Hematopoietic multipotent progenitor cell (in vitro differentiated cells): ENCODE measurements at regions not wholly inside any gene's neighbourhood (a gene's known extent, or its start where the extent isn't known, plus 50 kb on each side); places are given as distances from the start of the nearest gene placed in this dataset.
"Not testable (repeated sequence)": the region's sequence is repeated elsewhere in the genome, so short reads cannot be mapped to it uniquely, and the experiment has no call there.

Source experiments
- DNase-seq, 3 donors: peaks; one replicate each; pipeline ENCODE4 v3.0.0-alpha.2; 2011 to 2015; ENCODE audit warnings: low read depth in 2 of 3, low spot score in 2 of 3

- DNase-seq, result no peak
Measured at GRCh38 chr17:70503449-70503848, 334.1 kb downstream of the KCNJ2 start.

- no peak for DNase-seq
Measured at GRCh38 chr17:70510288-70510687, 341.0 kb downstream of the KCNJ2 start.

GRCh38 chr17:70517816-70518215 lies 348.5 kb downstream of the KCNJ2 start:
- DNase-seq, result no peak

GRCh38 chr17:70519300-70519699 lies 350.0 kb downstream of the KCNJ2 start:
- DNase-seq, result no peak

DNA sequence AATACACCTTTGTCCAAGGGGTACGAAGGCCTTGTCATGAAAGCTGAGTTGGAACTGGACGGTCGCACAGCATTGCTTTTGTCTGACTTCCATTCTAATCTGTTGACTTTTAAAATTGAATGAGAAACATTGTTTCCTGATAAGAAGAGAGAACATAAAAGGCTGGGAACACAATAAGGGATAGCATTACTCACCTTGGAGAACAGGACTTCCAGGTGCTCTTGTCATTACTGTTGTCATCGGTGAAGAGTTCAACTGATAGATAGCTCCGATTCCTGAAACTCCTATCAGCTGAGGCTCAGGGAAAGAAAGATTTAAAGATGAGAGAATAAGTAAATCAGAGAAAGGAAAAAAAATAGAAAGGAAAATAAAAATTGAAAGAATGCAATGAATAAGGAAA lies 351.1 kb downstream of the KCNJ2 start:
- DNase-seq, result no peak

- DNase-seq, result no peak
Measured at GRCh38 chr17:70520956-70521355, 351.6 kb downstream of the KCNJ2 start.

GRCh38 chr17:70521821-70522256 lies 352.5 kb downstream of the KCNJ2 start:
- DNase-seq, result peak in 1 of 3 donors; percentile 13

- DNase-seq, result no peak
Measured at GRCh38 chr17:70523426-70523825, 354.1 kb downstream of the KCNJ2 start.

DNA sequence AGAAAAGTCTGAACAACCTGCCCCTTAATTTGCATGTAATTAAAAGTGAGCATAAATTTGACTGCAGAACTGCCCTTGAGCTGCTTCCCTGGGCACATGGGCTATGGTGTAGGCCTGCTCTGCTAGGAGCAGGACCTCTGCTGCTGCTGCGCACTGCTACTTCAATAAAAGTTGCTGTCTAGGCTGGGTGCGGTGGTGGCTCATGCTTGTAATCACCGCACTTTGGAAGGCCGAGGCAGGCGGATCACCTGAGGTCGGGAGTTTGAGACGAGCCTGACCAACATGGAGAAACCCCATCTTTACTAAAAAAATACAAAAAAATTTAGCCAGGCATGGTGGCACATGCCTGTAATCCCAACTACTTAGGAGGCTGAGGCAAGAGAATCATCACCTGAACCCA lies 355.7 kb downstream of the KCNJ2 start:
- not testable (repeated sequence) for DNase-seq

DNA sequence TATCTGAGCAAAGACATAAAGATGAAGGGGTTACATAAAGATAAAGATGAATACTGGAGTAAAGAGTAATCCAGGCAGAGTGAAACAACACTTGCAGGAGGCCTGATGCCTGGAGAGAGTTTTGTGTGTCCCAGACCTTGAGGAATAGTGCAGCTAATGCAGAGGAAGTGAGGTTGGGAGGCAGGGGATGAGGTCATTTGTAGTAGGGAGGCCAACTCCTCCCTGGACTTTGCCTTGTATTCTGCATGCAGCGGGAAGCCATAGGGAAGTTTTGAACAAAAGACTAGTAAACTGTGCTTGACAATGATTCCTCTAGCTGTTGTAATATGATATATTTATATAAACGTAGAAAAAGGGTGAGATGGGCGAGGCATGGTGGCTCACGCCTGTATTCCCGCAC lies 356.6 kb downstream of the KCNJ2 start:
- DNase-seq, result no peak

DNA sequence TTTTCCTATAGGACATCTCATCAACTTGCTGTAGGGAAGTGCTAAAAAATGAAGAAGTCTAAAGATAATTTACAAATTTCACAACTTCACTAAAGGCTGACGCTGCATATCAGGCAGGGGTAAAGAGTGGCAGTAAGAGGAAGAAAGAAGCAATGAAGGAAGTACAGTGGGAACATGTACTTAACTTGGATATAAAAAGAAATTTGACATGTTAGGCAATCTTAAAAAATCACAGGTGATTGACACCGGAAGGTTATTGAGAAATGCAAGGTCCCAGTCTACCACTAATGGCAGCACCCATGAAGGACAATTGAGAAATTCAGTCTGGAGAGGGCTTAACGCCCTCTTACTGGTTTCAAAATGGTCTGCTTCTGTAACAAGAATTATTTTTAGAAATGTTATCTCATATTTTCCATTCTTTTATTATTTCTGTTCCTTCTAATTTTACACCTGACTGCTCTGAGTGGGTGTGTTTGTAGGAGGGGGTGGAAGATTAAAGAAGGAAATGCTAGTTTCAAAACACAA lies 358.1 kb downstream of the KCNJ2 start:
- peak in 1 of 3 donors; percentile 37 for DNase-seq

DNA sequence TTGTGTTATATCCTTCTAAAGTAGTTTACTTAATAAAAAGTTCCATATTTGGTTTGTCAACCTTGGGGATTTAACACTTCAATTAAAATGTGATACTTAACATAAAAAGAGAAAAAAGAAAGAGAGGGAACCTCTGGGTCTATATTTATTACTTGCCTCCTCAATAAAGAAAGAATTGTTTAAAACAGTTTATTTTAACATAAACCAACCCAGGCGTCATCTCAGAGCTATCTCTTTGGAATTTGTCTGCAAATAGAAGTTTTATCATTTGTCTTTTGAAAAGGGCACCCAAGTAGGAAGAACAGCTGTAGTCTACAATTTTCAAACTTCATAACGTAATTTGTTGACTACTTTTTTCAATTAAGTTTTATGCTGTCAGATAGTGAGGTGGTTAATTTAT lies 364.1 kb downstream of the KCNJ2 start:
- no peak for DNase-seq

- no peak for DNase-seq
Measured at GRCh38 chr17:70535986-70536385, 366.7 kb downstream of the KCNJ2 start.

DNA sequence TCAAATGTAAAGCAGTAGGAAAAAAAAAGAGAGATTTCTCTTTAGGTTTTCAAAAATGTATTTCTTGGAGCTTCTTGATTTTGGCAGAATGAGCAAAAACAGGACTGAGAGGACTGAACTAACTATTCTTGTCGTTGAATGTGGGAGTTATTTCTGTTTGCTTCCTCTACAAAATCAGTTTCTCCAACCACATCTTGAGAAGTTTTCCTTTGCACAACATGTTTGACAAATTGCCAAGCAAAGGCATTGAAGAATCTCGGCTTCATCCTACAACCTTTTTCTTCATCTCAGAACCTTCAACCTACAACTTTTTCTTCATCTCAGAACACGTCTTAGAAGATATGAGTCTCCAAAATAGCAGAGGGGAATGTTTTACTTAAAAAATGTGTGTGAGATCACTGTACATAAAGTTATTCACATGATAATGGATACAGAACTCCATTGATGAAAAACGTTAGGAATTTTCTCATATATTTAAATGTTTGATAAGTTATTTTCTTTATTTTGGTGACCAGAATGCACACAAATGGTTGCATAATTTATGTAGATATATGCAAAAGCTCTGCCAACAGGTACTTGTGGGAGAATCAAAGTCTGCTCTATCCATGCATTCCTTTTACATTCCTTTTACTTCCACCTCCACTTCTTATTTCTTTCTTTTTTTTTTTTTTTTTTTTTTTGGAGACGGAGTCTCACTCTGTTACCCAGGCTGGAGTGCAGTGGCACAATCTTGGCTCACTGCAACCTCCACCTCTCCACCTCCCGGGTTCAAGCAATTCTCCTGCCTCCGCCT lies 370.0 kb downstream of the KCNJ2 start:
- DNase-seq, result no peak

GRCh38 chr17:70542876-70543275 lies 373.5 kb downstream of the KCNJ2 start:
- no peak for DNase-seq

- peak in 1 of 3 donors; percentile 71 for DNase-seq
Measured at GRCh38 chr17:70544317-70544716, 375.0 kb downstream of the KCNJ2 start.

DNA sequence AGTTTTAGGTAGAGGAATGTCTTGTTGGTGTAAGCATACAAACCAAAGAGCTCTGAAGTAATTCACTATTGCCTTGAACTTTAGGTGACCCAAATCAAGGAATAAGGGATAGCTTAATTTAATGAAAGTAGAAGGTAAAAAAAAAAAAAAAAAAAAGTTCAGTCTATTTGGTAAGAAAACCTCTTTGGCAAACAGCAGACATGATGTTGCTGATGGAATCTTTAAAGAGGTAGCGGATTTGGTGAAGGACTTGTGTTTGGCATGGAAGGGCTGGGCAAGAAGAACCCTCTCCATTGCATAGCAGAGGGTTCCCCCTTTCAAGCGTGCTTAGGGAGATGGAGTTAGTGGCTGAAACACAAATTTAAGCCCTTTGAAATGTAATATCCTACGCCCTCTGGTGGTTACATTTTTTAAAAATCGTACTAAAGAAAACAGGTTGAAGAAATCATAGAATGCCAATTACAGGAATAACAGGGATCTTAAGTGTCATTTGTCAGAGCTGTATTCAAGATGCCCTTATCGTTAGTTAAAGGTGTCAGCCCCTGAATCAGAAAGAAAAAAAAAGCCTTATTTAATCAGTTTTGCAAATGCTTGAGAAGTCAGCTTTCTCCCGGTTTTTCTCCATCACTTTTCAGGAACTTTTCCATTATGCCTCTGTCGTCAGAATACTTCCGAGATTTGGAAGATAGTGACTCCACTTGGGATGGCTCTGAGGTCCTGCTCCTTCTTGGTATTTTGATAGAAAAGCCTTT lies 383.1 kb downstream of the KCNJ2 start:
- DNase-seq, result peak in 2 of 3 donors; percentile 42 to 76

DNA sequence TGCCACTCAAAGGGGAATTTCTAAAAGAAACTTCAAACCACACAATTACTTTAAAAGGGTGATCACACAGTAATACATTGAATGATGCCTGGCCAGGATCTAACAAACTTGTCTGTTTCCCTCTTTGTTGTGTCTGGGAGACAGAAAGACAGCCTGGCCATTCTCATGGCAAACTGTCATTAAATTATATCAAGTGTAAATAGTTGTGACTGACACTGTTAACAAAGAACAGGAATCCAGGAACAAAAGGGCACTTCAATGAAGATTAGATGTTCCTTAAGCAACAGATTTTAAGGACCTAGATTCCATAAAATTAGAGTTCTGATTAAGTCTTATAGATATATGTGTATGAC lies 383.6 kb downstream of the KCNJ2 start:
- DNase-seq, result no peak

- no peak for DNase-seq
Measured at GRCh38 chr17:70555723-70556122, 386.4 kb downstream of the KCNJ2 start.

DNA sequence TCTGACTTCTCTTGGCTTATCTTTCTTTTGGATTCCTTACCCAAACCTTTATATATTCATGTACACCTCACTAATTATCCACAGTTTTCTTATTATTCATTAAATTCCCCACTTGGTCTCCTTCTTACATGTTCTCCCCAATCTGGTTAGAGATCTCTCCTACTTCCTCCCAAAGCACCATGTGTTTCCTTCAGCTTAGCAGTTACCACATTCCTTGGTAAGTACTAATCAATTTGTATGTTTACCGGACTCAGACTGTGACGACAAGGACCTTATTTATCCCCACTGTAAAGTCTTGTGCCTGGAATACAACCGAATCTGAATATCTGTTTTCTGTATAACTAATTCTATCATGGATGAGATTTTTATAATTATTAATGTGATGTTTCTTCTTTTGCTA lies 389.5 kb downstream of the KCNJ2 start:
- DNase-seq, result peak in 2 of 3 donors; percentile 6 to 45

GRCh38 chr17:70560471-70560870 lies 391.1 kb downstream of the KCNJ2 start:
- DNase-seq, result no peak

DNA sequence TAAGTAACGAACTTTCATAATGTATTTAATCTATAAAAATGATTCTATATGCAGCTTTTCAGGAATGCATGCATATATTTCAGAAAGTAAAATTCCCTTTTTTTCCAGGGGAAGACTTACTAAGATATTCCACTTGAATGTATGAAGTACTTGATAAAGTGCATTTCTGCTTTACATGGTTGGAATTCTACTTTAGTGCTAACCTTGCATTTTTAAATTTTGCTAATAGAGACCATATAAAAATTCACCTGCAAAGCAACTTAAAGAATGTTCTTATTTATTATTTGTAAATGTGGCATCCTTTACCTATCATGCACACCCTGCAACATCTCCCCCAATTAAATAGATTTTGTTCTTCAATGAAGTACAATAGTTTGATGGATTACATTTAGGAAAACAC lies 392.8 kb downstream of the KCNJ2 start:
- no peak for DNase-seq
